ENCODE measurements at regions not wholly inside any gene's neighbourhood (a gene's known extent, or its start where the extent isn't known, plus 50 kb on each side); places are given as distances from the start of the nearest gene placed in this dataset.
"Not testable (repeated sequence)": the region's sequence is repeated elsewhere in the genome, so short reads cannot be mapped to it uniquely, and the experiment has no call there.

DNA sequence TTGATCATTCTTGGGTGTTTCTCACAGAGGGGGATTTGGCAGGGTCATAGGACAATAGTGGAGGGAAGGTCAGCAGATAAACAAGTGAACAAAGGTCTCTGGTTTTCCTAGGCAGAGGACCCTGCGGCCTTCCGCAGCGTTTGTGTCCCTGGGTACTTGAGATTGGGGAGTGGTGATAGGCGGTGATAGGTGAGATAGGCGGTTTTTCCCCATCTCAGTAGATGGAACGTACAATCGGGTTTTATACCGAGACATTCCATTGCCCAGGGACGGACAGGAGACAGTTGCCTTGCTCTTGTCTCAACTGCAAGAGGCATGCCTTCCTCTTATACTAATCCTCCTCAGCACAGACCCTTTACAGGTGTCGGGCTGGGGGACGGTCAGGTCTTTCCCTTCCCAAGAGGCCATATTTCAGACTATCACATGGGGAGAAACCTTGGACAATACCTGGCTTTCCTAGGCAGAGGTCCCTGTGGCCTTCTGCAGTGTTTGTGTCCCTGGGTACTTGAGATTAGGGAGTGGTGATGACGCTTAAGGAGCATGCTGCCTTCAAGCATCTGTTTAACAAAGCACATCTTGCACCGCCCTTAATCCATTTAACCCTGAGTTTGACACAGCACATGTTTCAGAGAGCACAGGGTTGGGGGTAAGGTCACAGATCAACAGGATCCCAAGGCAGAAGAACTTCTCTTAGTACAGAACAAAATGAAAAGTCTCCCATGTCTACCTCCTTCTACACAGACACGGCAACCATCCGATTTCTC, 86.2 kb downstream of the OR2B2 start:
- DNase-seq, result not testable (repeated sequence)

DNA sequence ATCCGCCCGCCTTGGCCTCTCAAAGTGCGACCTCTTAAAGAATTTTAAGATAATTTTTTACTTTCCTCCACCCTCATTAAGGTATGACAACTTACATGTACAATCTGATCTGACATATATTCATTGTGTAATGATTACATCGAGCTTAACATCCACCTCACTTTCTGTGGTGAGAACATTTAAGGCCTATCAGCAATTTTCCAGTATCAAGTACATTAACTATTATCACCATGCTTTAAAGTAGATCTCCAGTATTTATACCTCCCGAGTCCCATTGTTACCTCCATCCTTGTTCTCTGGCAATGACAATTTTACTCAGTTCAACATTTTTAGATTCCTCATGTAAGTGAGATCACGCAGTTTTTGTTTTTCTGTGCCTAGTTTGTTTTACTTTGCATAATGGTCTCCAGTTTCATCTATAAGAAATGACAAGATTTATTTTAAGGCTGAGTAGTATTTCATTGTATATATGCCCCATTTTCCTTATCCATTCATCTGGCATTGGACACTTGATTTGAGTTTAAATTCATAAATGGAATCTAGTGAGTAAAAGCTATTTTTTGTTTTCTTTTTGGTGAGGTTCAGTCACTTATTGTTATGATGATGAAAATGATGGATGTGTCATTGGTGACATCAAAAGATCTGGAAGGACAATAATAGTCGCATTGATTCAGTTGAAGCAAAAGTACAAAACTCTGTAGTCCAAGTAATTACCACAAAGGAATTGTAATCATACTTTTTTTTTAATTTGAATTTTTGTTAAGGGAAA, 87.0 kb downstream of the OR2B2 start:
- no peak for DNase-seq

DNA sequence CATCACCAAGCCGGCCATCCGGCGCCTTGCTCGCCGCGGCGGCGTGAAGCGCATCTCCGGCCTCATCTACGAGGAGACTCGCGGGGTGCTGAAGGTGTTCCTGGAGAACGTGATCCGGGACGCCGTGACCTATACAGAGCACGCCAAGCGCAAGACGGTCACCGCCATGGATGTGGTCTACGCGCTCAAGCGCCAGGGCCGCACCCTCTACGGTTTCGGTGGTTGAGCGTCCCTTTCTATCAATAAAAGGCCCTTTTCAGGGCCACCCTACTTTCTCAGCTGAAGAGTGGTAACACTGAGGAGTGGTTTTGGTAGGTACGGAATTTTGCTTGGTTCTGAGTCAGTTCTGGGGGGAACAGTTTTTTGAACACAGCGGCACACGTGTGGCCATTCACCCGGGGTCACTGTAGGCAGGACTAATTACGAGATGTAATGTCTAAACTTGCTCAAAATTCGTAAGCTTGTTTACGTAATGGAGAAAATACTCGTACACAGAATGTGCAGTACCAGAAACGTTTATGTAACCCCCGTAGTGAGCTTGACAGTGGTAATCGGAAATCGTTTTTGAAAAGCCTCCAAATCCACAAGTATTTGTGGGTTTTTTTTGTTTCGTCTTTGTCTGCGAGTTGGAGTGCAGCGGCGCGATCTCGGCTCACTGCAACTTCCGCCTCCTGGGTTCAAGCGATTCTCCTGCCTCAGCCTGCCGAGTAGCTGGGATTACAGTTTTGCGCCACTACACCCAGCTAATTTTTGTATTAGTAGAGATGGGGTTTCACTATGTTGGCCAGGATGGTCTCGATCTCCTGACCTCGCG, 87.8 kb downstream of the OR2B2 start:
- peak; percentile 76 for DNase-seq

DNA sequence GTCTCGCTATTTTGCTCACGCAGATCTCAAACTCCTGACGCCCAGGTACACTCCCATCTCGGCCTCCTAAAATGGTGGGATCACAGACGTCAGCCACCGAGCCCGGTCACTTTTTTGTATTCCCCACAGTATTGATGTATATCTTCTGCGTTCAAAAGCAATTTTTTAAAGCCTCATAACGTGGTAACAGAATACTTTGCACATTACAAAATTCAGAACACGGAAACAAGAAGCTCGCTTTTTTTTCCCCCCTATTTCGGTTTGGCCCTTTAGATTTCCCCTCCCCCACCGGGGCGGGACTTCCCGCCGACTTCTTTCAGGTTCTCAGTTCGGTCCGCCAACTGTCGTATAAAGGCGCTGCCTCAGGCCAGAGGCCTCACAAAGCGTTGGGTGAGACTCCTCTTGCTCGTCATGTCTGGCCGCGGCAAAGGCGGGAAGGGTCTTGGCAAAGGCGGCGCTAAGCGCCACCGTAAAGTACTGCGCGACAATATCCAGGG, 88.4 kb downstream of the OR2B2 start:
- DNase-seq, result peak; percentile 85

DNA sequence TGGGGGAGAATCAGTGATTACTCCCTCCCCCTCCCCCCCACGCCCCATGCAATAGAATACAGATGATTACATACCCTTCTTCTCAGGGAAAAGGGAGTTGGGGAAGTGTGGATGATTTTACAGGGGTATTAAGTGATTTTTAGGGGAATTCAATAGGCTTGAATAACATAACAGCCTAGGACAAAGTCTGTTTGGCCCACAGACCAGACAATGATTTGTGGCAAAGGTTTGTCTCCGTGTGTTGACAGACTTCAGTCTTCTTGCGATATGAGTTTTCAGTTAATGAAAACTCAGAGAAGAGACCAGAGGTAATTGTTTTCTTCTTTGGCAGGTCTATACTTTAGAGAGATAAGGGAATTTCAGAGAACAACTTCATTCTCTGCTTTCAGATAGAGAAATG, 95.3 kb downstream of the OR2B2 start:
- DNase-seq, result no peak

DNA sequence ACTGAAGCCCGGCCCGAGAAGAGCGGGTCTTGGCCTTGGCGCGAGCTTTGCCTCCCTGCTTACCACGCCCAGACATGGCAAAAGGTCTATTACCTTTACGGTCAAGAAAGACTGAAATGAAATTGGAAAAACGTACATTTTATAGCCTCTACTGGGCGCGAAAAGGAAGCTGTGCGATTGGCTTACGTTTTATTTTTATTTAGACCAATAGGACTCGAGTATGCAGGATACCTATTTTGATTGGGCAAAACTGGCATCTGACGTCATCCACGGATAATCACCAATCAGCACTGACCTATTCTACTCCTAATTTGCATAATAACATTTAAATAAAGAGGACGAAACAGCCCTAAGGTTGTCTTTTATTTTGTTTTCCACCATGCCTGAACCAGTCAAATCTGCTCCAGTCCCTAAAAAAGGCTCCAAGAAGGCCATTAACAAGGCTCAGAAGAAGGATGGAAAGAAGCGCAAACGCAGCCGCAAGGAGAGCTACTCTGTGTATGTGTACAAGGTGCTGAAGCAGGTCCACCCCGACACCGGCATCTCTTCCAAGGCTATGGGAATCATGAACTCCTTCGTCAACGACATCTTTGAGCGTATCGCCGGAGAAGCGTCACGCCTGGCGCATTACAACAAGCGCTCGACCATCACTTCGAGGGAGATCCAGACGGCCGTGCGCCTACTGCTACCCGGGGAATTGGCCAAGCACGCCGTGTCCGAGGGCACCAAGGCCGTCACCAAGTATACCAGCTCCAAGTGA, 97.4 kb downstream of the OR2B2 start:
- DNase-seq, result peak; percentile 83

DNA sequence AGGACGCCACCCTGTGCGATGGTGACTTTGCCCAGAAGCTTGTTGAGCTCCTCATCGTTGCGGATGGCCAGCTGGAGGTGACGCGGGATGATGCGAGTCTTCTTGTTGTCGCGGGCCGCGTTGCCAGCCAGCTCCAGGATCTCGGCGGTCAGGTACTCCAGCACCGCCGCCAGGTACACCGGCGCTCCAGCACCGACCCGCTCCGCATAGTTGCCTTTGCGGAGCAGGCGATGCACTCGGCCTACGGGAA, 97.9 kb downstream of the OR2B2 start:
- not testable (repeated sequence) for DNase-seq

DNA sequence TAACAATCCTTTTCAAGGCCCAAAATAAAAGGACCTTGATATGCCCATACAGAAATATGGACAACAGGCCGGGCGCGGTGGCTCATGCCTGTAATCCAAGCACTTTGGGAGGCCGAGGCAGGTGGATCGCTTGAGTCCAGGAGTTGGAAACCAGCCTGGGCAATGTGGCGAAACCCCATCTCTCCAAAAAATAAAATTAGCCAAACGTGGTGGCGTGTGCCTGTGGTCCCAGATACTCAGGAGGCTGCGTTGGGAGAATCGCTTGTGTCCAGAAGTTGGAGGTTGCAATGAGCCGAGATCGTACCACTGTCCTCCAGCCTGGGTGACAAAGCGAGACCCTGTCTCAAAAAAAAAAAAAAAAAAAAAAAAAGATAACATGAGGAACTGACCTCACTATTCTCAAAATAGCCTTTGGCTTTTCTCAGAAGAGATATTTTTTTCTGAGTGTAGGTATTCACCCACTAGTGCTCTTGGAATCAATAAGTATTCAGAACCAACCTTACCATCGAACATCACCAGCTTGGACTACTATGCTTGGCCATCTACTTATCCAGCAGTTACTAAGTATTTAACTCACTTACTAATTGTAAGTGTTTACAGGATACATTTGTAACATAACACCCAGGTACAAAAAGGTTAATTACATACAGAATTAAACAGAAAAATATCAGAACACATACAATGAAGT, 99.2 kb downstream of the OR2B2 start:
- no peak for DNase-seq

DNA sequence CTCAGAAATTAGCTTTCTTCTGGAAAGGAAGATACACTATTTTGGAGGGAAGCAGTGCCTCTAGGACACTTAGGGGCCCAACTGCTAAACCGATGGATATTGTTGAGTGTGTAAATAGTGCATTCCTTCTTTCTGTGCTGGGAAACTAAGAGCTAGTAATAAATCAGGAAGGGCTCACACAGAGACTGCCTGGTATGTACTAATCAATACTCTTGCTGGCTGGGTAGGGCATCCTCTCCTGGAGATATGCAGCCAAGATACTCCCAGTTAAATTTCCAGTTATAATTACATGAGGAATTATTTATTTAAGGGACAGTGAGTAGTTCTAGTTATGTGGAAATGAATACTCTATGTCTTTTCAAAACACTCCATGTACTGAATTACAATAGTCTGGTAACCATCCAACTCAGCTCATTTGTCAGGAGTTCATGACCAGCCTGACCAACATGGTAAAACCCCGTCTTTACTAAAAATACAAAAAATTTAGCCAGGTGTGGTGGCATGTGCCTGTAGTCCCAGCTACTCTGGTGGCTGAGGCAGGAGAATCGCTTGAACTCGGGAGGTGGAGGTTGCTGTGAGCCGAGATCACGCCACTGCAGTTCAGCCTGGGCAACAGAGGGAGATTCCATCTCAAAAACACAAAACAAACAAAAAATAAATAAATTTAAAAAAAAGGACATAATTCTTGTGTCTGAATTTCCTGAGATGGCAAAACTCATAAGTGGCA, 100.0 kb downstream of the OR2B2 start:
- no peak for DNase-seq

DNA sequence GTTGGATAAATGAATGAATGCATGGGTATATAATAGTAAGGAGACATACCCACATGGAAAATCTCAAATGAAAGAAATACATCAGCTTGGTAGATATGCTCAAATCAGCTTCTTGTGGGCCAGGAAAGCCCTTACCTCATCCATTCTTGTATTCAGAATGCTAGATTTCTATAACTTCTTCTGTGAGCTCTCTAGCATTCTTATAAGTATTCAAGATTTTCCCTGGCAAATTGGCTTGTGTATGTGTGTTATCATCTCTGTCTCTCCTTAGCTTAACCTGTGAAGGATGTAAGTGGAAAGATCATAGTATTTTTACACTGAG, 100.8 kb downstream of the OR2B2 start:
- DNase-seq, result no peak

DNA sequence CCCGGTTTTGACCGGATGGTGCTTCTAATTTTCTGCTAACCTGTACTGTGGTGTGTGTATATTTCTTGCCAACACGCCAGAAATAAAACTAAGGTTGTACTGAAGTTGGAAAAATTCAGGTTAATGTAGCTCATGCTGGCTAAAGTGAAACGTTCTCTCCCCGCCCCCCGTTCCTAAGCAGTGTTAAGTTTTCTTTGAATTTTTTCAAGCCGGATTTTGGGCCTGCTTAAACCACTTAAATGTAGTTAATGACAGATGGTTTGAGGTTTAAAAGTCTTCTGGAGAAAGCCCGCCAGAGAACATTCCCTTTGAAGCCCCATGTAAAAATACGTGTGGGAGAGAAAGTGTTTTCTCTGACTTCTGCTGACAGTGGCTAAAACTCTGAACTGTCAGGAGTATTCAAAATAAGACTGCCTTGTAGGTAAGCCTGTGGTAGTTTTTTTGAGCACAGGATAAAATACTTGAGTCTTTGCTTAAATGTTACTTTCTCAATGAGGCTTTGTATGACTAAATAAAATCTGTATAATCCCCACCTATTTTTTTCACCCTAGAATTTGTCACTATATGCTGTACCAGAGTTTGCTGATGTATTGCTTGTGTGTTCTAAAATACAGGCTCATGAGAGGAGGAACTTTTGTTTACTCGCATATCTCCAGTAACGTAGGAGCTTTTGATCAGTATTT, 101.3 kb downstream of the OR2B2 start:
- DNase-seq, result no peak

DNA sequence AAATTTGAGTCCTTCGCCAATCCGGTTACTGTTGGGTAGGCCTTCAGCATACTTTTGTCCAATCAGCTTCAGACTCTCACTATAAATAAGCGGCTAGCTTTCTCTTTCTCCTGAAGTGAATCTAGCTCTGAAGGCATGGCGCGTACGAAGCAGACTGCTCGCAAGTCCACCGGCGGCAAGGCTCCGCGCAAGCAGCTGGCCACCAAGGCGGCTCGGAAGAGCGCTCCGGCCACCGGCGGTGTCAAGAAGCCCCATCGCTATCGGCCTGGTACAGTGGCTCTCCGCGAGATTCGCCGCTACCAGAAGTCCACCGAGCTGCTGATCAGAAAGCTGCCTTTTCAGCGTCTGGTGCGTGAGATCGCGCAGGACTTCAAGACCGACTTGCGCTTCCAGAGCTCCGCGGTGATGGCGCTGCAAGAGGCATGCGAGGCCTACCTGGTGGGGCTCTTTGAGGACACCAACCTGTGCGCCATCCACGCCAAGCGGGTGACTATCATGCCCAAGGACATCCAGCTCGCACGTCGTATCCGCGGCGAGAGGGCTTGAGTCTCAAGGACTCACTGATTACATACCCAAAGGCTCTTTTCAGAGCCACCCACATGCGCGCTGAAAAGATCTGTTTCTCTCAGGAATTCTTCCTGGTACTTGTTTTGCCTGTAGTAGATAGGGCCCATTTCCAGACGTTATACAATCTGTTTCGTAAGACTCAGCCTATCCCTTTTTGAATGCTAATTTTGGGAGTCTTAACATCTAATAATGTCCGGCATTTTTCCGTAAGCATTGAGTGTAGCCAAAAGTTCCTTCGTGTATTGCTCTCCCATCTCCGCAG, 102.0 kb downstream of the OR2B2 start:
- DNase-seq, result peak; percentile 87

DNA sequence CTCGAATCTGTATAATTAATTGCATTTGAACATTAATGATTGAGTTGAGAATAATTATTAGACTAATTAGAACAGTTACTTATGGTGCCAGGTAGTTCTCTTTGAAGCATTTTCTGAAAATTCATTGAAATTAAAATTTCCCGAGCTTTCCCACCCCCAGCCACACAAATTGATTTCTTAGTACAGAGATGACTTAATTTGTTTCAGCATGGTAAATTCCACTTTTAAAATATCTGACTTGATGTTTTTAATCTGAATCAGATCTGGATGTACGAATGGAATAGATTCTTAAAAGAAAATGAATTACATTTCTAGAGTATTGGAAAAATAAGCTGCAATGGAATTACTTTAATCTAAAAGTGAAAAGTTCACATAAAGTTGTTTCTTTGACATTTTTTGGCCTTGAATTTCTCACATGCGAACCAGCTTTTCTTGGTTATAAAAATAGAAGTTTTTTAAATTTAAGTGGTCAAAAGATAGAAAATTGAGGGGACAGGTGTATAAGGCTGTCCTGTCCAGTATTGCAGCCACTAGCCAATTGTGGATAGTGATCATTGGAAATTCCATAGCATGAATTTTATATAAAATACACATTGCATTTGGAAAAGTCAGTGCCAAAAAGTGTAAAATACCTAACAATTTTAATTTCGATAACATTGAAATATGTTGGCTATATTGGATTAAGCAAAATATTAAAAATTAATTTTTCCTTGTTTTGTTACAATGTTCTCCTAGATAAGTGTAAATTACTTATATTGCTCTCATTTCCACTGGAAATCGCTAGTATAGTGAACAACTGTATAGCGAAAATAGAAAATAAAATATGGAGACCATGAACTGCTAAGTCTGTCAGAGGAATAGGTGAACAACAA, 102.9 kb downstream of the OR2B2 start:
- no peak for DNase-seq

DNA sequence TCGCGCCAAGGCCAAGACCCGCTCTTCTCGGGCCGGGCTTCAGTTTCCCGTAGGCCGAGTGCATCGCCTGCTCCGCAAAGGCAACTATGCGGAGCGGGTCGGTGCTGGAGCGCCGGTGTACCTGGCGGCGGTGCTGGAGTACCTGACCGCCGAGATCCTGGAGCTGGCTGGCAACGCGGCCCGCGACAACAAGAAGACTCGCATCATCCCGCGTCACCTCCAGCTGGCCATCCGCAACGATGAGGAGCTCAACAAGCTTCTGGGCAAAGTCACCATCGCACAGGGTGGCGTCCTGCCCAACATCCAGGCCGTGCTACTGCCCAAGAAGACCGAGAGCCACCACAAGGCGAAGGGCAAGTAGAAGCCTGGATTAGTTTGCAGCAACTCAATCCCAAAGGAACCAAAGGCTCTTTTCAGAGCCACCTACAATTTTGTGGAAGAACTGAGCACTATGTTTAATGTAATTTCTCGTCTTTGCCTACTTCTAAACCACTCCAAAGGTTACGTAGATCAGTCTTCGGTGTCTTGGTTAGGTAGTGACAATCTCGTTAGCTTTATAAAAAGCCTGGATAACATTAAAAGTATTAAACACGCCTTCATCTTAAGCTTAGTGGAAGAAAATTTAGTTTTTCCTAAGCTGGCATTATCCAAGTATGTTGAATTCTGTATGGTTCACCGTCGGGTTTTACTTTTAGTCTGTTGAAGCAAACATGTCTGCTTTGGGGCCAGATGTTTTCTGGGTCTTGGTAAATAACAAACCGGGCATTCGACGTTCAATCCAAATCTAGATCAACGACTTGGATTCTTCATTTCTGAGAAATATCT, 103.7 kb downstream of the OR2B2 start:
- DNase-seq, result peak; percentile 69

DNA sequence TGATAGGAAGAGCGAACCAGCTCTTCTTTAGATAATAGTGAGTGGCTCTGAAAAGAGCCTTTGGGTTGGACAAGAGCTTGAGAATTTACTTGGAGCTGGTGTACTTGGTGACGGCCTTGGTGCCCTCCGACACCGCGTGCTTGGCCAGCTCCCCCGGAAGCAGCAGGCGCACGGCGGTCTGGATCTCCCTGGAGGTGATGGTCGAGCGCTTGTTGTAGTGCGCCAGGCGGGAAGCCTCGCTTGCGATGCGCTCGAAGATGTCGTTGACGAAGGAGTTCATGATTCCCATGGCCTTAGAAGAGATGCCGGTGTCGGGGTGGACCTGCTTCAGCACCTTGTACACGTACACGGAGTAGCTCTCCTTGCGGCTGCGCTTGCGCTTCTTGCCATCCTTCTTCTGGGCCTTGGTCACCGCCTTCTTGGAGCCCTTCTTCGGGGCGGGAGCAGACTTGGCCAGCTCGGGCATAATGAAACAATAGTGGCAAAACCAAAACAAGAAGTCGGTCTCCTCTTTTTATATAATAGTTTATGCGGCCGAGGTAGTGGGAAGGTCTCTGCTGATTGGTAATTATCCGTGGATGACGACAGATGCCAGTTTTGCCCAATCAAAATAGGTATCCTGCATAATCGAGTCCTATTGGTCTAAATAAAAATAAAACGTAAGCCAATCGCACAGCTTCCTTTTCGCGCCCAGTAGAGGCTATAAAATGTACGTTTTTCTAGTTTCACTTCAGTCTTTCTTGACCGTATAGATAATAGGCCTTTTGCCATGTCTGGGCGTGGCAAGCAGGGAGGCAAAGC, 104.6 kb downstream of the OR2B2 start:
- peak; percentile 86 for DNase-seq

DNA sequence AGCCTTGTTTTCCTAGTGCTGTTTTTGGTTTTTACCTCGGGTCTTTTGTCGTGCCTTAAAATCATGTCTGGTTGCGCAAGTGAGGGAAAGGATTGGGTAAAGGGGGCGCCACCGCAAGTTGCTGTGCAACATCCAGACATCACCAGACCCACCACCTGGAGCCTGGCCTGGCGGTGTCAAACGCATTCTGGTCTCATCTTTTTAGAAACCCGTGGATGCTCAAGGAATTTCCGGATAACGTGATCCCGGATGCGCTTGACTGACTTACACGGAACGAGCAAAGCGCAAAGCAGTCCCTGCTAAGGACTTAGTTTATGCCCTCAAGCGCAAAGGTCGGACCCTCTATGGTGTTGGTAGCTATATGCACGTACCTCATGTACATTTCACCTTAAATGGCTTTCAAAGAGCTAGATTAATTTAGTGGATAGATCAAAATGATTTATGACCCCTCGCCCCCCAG, 105.2 kb downstream of the OR2B2 start:
- DNase-seq, result peak; percentile 71

DNA sequence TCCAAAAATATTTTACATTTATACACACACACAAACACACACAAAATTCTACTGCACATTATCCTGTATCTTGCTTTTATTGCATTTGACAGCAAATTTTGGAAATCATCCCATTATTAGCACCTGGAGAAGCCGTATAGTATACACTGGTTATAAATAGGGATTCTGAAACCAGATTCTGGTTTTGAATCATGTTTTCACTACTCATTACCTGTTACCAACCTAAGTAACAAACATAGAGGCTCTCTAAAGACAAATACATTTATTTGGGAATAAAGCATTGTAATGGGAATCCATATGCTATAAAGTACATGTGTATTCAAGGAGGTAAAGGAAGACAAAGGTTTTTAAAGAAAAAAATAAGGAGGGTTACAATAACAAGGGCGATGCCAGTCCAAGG, 106.8 kb downstream of the OR2B2 start:
- DNase-seq, result no peak
